GM19035 (cell line): ENCODE measurements at regions not wholly inside any gene's neighbourhood (a gene's known extent, or its start where the extent isn't known, plus 50 kb on each side); places are given as distances from the start of the nearest gene placed in this dataset.
"Not testable (repeated sequence)": the region's sequence is repeated elsewhere in the genome, so short reads cannot be mapped to it uniquely, and the experiment has no call there.

Experiments
- ATAC-seq: cut with Tn5 transposase; IDR thresholded peaks from one replicate; pipeline ENCODE4 v1.9.1; 2021; ENCODE audit not compliant: unreplicated experiment

DNA sequence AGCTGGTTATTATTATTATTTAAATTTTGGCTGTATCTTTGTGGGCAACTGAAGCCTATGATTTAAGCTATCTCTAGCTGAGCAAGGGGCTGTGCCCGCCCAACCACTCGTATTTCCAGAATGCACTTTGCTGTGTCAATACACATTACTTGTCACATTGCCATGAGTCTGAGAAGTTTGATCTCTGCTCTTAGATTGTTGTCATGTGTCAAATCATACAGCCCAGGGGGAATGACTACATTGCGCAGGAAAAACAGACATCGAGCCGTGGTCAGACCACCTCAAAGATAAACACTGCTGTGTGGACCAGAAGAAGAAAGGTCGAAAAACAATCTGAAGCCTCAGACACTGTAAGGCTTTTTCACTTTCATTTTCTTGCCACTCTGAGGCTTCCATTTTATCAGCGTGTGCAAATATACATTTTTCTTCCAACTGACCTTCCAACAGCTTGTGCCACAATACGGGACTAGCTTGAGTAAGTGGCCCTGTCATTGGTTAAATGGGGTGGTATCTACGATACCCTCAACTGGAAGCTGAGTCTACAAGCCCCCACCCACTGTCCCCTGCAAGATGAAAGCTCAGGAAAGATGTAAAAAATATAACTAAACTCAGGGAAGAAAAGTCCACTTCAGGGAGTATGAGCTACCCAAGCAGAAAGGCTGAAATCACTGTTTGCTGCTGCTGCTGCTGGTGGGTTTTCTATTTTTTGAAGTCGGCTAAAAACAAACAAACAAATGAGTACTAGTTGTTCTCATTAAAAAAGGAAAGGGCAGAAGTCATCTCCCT is 603.0 kb downstream of the BNC2 start:
- ATAC-seq, result no peak

DNA sequence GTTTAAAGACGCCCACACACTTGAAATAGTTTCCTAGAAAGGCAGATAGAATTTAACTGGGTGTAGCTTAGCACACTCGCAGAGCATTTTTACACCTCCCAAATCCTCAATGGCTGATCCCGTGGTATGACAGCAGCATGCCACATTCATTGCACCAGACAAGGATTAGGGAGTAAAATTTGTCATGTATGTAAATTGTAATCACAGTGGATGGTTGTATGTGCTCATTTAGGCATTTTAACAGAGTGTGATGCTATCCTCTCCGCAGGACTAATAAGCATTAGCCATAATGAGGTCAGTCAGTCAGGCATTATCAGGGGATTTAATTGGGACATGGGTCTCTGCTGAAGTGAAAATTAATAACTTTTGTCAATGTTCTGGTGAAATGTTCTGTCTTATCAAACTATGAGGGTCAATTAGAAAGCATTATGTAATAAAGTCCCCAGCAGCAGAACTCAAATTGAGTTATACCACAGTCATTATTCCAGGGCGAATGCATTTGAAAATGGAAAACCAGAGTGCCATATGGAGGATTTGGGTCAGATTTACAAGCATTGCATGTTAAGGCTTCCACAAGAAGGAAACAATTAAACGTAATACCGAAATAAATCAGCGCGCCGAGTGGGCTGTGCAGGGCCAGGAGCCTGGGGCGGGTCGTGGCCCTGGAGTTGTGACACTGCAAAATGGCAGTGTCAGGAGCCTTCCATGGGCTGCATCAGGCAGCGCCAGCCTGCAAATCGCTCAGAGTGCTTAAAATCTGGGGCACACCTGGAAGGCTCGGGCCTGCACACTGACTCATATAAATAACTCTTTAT is 602.2 kb downstream of the BNC2 start:
- ATAC-seq, result no peak

DNA sequence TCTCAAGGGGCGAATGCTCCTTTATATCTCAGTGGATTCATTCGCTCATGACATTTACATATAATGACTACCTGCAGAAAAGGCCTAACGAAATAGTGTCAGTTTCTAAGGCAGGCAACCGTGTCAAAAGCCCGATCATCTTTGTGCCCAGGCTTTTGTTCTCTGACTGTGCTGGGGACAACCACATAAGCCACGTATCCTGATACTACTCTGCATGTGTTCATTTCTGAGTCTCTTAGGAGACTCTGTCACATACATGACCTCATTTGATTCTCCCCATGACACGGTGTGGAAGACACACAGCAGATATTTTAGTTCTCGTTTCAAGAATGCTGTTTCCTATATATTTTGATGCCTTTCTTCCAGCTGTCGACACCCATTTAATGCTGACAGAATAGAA is 598.5 kb downstream of the BNC2 start:
- ATAC-seq, result no peak

DNA sequence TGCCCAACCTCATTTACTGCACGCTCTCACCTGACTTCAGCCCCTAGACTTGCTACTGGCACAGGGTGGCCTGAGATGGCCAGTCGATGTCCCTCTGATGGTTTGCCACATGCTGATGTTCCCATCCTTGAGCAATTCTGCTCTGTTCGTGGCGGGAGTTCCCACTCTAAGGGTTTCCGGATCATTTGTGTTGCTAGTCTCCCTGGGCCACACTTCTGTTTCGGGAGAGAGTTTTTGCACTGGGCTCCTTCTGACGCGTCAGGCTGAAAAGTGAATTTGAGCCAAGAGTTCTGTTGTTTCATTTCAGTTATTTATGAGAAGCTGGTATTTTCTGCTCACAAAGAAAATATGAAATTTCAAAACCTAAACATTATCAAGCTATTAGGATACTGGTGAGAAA is 597.7 kb downstream of the BNC2 start:
- no peak for ATAC-seq

DNA sequence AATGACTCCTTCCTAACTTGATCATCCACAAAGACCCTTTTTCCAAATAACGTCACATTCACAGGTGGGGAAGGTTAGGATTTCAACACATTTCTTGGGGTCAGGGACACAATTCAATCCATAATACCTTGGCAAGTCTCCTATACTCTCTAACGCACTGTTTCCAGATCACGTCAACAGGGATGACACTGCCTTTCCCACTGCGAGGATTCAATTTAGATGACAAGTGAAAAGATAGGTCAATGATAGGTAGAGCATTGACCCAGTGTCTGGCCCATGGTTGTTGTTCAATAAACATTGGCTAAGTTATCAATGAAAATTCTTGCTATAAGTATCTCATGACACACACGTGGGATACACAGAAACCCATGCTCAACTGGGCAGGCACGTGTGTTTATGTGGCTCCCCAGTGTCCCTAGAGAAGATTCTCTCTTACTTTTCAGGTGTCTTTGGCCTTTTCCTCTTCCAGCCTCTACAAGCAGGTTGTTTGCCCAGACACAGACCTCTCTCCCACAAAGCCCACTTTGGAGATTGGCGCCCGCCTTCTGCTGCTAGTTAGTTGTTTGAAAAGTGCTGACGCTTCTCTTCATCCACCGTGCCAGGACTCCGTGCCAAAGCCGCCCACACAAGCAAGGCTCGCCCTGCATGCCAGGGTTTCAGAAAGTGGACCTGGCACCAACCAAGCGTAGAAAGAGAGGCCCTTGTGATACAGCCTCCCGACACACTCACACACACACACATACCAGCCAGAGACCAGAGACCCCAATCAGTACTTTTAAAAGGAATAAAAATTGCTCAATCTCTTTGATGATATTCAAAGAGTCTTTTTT is 594.5 kb downstream of the BNC2 start:
- no peak for ATAC-seq

DNA sequence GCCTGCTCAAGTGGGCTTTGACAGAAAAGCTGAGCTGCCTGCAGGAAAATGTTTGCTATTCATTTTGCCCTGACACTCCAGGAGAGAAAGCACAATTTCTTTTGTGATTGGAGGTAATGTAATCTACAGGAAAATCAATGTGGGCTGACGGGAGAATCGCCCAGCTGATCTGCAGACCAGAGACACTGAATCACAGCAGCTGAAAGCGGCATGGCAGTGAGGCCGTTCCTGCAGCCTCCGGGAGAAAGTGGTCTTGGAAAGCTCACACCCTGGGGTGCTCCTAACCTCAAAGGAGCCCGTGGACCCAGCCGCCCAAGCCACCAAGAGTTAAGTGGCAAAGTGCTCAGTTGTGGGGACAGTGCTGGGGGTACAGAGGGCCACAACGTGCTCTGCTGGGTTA is 593.6 kb downstream of the BNC2 start:
- no peak for ATAC-seq

DNA sequence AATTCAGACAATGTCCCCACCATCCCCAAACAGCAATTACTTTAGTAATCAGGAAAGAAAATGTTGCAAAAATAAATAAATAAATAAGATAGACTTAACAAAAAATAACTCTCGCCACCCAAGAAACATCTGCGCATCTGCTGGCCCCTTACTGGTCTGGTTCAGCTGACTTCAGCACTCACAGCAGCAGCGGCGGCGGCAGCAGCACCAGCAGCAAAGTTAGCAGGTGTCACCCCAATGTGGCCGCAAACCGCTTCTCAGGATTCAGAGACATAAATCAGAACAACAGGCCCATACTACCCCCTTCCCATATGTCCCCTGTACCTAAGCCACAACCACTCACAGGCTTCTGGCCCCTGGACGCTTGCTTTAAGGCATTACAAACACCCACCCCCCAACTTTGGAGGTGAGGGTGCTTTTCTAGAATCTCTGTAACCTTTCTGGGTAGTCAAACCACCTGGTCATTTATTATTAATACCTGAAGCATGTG is 593.0 kb downstream of the BNC2 start:
- no peak for ATAC-seq

DNA sequence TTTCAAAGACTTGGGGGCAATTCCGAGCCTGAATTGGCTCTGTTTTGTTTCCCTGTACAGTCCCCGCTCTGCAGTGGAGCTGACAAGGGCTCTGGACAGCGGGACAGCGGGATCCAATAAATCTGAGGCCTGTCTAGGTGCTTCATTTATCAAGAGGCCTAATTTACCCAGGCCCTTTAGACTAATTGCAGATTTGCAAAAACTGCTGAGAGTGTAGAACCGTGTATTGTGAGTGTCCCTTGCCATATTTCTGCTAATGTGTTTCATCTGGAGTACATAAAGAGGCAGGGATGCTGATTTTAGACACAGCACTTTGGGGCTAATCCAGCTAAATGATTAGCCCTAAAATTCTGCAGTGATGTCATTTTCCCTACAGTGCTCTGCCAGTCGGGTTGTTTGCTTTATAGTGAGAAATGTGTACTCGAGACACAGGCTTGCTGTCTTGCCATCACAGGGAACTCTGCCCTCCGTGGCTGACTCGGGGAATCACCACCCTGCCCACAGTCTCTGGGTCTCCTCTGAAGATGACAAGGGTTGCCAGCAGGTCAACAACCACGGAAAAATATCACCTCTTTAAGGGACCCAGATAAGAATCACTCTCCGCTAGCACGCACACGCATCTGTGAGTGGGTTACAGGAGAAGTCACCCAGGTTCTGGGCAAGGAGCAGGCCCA is 592.0 kb downstream of the BNC2 start:
- no peak for ATAC-seq

DNA sequence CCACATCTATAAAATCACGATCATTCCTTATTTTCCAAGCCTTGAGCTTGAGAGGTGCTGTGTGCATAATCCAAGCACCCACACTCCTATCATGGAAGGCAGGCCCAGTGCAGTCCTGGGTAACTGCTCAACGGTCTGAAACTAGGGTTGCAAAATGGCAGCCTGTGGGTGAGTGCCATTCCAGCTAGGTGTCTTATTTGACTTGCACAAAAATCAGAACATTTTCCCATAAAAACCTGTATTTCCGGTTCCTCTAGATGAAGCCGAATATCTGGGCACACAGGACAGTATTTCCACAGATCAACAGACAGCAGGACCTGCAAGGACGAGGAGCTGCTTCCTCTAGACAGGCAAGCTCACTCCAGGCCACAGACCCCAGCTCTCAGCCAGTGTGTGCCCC is 588.8 kb downstream of the BNC2 start:
- no peak for ATAC-seq

DNA sequence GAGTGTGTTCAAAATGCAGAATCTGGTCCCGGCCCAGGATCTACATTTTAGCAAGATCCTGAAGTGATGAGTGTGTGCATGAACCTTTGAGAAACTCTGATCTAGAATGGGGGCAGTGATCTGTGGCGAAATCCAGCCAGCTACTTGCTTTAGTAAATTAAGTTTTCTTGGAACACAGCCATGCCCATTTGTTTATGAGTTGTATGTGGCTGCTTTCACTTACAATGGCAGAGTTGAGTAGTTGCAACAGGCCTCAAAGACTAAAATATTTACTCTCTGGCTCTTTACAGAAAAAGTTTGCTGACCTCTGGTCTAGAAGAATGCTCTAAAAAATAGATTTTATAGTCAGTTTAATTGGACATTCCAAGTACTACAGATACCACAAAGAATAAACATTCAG is 588.3 kb downstream of the BNC2 start:
- no peak for ATAC-seq

DNA sequence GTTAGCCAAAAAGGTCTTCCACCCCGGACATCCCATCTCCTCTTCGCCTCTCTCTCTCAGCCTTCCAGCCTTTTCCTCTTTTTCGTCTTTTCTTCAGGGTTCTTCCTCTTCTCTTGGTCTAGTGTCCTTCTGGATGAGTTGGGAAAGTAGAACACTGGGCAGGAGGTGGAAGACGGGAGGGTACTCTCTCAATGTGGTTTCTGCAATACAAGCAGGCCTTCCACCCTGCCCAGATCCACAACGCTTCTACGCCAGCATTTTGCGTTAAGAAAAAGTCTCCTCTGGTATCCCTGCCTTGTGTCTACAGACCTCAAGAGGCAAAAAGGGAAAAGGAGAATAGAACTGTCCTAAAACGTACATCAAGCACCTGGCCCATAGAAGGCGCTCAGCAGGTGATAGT is 587.8 kb downstream of the BNC2 start:
- ATAC-seq, result no peak

DNA sequence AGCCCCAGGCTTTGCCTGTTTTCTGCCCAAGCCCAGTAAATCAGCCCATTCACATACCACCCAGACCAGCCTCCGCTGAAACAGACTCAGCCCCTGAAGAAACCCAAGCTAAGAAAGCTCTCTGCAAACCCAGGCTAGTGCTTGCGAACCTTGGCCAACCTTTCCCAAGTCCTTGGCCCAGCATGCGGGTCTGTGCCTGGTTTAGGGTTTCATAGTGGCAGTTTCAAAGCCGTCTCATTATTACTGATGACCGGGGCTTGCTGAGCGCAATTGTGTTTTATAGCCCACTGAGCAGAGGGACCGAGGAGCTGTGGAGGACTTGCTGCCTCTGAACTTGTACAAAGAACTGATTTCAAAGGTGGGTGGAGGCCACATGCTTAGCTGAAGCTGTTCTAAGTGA is 584.3 kb downstream of the BNC2 start:
- ATAC-seq, result no peak

DNA sequence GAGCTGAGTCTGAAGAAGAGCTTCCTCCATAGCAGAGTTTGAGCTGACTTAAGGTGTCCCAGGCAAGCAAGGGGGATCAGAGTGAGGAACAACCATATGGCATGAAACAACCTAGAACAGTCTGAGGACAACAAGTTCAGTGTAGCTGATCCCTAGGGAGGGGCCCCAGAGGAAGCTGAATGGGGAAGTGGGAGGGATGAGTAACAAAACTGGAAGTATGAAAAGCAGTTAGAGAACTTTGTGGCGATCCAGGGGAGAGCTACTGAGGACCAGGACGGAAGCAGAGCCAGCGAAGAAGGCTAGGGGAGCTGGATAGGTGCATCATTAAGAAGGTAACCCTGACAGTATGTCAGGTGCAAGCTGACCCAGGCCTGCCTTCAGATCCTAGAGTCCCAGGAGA is 580.8 kb downstream of the BNC2 start:
- ATAC-seq, result no peak

DNA sequence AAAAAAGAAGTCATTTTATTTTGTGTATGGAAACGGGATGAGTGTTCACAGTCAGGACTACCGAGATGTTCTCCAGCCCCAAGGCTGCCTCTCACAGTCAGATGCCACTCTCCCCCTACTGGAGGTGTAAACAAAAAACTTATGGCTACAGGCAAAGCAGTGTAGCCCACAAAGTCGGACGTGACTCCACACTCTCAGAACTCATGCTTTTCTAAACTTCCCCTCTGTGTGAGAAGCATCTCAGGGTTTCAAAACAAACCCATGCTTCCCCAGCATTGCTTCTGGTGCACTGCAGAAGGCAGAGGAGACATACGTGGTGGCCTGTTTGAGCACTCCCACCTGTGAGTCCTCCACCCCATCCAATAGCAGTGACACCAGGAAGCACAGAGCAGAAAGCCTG is 580.3 kb downstream of the BNC2 start:
- ATAC-seq, result no peak

DNA sequence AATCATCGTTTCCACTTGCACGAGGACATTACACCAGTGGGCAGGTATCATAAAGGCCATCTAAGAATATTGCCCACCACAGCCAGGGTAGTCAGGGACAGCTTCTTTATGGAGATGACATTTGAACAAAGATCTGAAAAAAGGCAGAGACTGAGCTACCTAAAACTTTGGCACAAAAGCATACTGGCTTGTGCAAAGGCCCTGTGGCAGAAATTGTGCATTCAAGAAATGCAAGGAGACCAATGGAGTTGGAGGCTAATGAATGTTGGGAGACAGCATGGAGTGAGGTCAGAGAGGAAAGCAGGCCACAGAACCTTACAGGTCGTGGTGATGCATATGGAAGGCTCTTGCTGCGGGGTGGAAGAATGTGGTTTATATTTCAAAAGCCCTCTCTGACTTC is 578.5 kb downstream of the BNC2 start:
- ATAC-seq, result no peak

DNA sequence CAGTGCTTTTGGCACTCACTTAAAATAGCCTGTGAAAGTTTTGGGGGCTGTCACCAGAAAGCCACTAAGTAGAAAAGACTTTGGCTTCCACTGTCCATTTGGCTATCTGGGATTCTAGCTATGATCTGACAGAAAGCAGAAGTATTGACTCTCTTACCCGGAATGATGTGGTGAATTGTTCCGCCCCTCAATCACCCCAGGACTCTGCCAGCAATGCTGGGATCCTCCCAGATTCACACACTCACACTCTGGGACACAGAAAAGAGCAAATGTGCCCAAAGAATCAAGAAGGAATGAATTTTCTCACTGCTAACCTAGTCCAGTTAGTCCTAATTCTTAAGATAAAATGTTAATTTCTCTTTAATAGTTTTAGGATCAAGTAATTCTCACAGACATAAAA is 576.9 kb downstream of the BNC2 start:
- ATAC-seq, result no peak

DNA sequence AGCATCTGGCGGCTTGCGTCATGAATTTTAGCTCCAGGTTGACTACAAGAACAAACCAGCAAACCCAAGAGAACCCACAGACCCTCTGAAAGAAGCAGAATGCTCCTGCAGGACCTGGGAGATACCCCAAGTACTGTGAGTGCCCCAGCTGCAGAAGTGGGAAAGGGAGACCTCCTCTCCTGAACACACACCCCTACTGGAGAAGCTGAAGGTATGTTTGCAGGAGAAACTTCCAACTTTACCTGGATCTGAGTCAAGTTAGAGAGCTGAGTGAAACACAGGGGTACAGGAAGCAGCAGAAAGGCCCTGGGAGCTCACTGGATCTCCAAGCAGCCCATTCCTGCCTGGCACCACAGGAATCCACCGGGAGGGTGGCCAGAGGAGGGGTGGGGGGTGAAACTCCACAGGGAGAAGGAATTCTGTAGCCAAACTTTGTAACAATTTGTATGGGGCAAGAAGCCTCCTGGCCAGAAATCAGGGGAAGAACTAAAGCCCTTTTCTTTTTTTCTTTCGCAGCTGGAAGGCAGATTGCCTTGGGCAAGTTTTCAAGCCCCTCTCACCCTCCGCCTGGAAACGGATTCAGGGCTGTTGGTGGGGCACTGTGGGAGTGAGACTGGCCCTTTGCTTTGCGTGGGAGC is 576.2 kb downstream of the BNC2 start:
- no peak for ATAC-seq

DNA sequence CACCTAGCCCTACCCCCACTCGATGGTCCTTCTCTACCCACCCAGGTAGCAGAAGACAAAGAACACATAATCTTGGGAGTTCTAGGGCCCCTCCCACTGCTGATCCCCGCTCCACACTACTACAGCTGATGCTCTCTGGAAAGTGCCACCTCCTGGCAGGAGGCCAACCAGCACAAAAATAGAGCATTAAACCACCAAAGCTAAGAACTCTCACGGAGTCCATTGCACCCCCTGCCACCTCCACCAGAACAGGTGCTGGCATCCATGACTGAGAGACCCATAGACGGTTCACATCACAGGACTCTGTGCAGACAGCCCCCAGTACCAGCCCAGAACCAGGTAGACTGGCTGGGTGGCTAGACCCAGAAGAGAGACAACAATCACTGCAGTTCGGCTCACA is 575.5 kb downstream of the BNC2 start:
- ATAC-seq, result not testable (repeated sequence)

DNA sequence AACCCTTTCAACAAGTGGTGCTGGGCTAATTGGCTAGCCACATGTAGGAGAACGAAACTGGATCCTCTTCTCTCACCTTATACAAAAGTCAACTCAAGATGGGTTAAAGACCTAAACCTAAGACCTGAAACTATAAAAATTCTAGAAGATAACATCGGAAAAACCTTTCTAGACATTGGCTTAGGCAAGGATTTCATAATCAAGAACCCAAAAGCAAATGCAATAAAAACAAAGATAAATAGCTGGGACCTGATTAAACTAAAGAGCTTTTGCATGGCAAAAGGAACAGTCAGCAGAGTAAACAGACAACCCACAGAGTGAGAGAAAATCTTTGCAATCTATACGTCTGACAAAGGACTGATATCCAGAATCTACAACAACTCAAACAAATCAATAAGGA is 571.1 kb downstream of the BNC2 start:
- not testable (repeated sequence) for ATAC-seq

DNA sequence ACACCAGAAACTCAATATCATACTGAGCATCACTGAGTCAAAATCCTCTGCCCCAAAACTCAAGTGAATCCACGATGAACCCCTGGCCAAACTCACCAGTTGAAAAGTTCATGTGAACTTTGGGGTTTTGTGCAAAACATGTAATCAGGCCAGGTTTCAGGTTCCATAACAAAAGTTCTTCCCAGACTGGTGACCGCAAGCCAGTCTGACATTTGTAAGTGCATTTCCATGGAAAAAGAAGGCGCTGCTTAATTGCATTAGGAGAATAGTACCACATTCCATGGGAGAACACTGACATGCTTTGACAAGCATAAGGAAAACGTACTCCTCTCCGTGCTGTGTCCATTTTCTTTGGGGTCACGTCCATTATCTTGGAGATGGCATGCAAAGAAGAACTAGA is 567.0 kb downstream of the BNC2 start:
- no peak for ATAC-seq
